Kidney (tissue), 13 donors: ENCODE measurements at regions not wholly inside any gene's neighbourhood (a gene's known extent, or its start where the extent isn't known, plus 50 kb on each side); places are given as distances from the start of the nearest gene placed in this dataset.
A peak's percentile ranks its signal among the peaks of the same experiment; 100 is the strongest.

Experiments
- DNase-seq, 5 donors: peaks; one replicate each; pipeline ENCODE4 v3.0.0-alpha.2; 2013 to 2020
- FAIRE-seq: peaks from 2 replicates; lab custom pipeline; 2012; peaks lifted over from hg19 to GRCh38; lab: Jason Lieb, UNC
- H3K27ac ChIP-seq, 2 donors: one replicate each; pipeline ENCODE4 v1.7.0; 2013; ENCODE audit warnings: low read depth in 2 of 2, low read length in 2 of 2, inconsistent platforms in 1 of 2
- H3K27me3 ChIP-seq: one replicate; pipeline ENCODE4 v1.7.1; 2013; ENCODE audit warnings: low read length, inconsistent platforms; ENCODE audit not compliant: control insufficient read depth, insufficient read depth
- H3K36me3 ChIP-seq, 3 donors: one replicate each; pipeline versions ENCODE4 v1.7.0 to v1.7.1; 2013; ENCODE audit warnings: low read length in 3 of 3, control low read depth in 1 of 3, inconsistent platforms in 1 of 3; ENCODE audit not compliant: insufficient read depth in 3 of 3, control insufficient read depth in 2 of 3
- H3K4me1 ChIP-seq, 3 donors: one replicate each; pipeline versions ENCODE4 v1.7.0 to v1.7.1; 2013; ENCODE audit warnings: low read length in 3 of 3, inconsistent platforms in 1 of 3, low read depth in 1 of 3; ENCODE audit not compliant: control insufficient read depth in 2 of 3, insufficient read depth in 2 of 3
- H3K4me3 ChIP-seq, 3 donors: one replicate each; pipeline versions ENCODE4 v1.7.0 to v1.8.1; 2013; ENCODE audit warnings: low read length in 3 of 3, control low read depth in 1 of 3, inconsistent platforms in 1 of 3
- H3K9ac ChIP-seq, 3 donors: one replicate each; pipeline versions ENCODE4 v1.7.0 to v1.7.1; 2013; ENCODE audit warnings: low read length in 3 of 3, control low read depth in 1 of 3, inconsistent platforms in 1 of 3
- H3K9me3 ChIP-seq, 3 donors: one replicate each; pipeline versions ENCODE4 v1.7.0 to v1.7.1; 2013; ENCODE audit warnings: low read length in 3 of 3, control low read depth in 1 of 3, inconsistent platforms in 1 of 3; ENCODE audit not compliant: control insufficient read depth in 2 of 3, insufficient read depth in 1 of 3
- intact Hi-C: fragments of 100-400 bp; cut with DNase I; formaldehyde crosslinking; loops from one replicate; pipeline ENCODE4 v1.11.1; 2022
- TF ChIP-seq, protein P1 (sequence below): IDR thresholded peaks from 3 replicates; pipeline ENCODE4 v1.5.1; 2012; ENCODE audit warnings: mild to moderate bottlenecking, moderate library complexity, borderline replicate concordance; ENCODE audit not compliant: insufficient read depth; ENCODE audit errors: extremely low read depth
- donor health status: control.
- donor health status: control.
- donor health status: control.
- donor health status: control.
- donor health status: control.
- donor health status: DM: yes; HTN: yes; CAD: no.
- donor health status: Normal renal cell carcinoma (clear cell type).

DNA sequence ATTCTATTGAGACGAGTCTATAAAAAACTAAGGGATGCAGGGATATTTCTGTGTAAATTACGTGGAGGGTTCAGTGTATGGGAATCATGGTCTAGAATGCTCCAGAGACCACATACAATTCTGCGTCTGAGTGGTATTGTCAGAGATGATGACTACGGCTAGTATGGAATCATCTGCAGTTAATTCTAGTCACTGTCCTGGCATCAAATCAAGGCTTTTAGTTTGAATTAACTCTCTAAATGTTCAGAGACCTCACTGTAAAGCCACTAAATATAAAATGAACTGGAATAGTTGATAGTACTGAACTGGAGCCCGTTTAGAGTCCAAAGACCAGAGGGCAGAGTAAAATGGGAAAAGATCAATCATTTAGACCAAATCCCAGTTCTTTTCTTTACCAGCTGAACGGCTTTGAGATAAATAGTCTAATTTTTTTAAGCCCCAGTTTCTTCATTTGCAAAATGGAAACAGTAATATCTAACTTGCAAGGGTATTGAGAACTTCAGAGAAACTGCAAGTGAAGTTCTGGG is 599.8 kb downstream of the EBF1 start:
- Histone ChIP-seq H3K36me3 (no peaks in the 10 kb centered on the region), H3K27ac (no peak overlapping the region), H3K9ac (no peak overlapping the region), H3K9me3 (no peaks in the 10 kb centered on the region), H3K4me1 (no peaks in the 10 kb centered on the region), H3K27me3 (no peaks in the 10 kb centered on the region), H3K4me3 (no peak overlapping the region)
- TF ChIP-seq, protein P1, sequence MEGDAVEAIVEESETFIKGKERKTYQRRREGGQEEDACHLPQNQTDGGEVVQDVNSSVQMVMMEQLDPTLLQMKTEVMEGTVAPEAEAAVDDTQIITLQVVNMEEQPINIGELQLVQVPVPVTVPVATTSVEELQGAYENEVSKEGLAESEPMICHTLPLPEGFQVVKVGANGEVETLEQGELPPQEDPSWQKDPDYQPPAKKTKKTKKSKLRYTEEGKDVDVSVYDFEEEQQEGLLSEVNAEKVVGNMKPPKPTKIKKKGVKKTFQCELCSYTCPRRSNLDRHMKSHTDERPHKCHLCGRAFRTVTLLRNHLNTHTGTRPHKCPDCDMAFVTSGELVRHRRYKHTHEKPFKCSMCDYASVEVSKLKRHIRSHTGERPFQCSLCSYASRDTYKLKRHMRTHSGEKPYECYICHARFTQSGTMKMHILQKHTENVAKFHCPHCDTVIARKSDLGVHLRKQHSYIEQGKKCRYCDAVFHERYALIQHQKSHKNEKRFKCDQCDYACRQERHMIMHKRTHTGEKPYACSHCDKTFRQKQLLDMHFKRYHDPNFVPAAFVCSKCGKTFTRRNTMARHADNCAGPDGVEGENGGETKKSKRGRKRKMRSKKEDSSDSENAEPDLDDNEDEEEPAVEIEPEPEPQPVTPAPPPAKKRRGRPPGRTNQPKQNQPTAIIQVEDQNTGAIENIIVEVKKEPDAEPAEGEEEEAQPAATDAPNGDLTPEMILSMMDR: no peak
- DNase-seq (no peak), FAIRE-seq (no peak)
- intact Hi-C loops: no loop called here

DNA sequence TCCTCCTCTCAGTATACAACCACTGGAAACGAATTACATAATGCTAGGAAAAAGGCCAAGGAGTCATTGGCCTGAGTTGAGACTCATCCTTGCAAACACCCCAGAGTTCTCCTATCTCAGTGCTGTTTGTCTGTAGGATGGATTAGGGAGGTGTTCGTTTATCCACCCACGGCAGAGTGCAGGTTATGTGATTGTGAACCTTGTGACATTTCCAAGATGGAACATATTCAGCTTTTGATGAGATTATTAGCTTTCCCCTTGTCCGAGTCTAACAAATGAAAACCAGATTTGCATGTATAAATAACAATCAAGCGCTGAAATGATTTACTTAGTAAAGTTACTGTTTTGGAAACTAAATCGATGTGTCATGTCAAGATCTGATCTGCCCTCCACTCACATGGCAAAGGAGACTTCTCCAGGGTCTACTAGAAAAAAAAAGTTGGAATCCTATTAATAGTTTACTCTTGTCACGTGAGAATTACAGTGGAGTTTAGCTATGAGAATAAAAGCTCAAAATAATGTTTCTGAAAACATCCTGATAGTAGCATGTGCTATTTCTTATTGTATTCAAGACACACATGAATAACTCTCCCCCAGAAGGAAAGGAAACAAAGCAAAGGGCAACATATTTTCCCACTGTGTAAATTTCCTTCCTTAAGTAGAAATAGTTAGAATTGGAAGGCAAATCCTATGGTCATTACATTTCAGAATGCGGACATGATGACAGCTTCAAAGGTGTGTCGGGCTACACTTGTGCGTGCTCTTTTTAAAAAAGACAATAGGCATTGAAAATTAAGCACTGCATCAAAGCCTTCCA is 600.4 kb downstream of the EBF1 start:
- FAIRE-seq: no peak
- Histone ChIP-seq H3K9me3 (no peaks in the 10 kb centered on the region), H3K4me3 (no peak overlapping the region), H3K27me3 (no peaks in the 10 kb centered on the region), H3K36me3 (no peaks in the 10 kb centered on the region), H3K27ac (no peak overlapping the region), H3K4me1 (no peaks in the 10 kb centered on the region), H3K9ac (no peak overlapping the region)
- DNase-seq: peak in 1 of 5 donors; percentile 60
- TF ChIP-seq, protein P1: no peak
- intact Hi-C loops: no loop called here

DNA sequence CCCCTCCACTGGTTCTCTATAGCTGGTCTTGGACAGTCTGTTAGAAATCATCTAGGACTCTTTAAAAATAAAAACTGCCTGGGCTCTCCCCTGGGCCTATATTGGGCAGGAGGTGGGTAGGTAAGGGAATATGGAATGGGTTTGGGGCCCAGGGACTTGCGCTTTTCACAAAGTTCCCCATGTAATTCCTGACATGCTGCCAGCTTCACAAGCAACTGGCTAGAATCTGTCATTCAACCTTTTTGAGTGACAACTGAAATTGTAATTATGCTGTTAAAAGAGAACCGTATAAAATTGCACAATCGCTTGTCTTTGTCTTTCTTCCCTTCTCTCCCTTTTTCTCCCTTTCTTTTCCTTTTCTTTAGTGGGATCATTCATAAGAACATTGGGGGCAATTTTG is 603.1 kb downstream of the EBF1 start:
- Histone ChIP-seq H3K9ac (no peak overlapping the region), H3K4me1 (peaks cover 0 to 2% (median 0%) of the 10 kb centered on the region in 3 donors), H3K9me3 (no peaks in the 10 kb centered on the region), H3K27me3 (no peaks in the 10 kb centered on the region), H3K27ac (no peak overlapping the region), H3K4me3 (no peak overlapping the region), H3K36me3 (no peaks in the 10 kb centered on the region)
- DNase-seq: no peak
- FAIRE-seq: no peak
- TF ChIP-seq, protein P1: no peak
- intact Hi-C loops: no loop called here
